DOHH2 (cell line): ENCODE measurements at regions not wholly inside any gene's neighbourhood (a gene's known extent, or its start where the extent isn't known, plus 50 kb on each side); places are given as distances from the start of the nearest gene placed in this dataset.

ENCODE experiments used
- CTCF ChIP-seq: fragments of 200-600 bp; sonication (generic); IDR thresholded peaks from one replicate; pipeline ENCODE4 v1.5.1; 2014; ENCODE audit warnings: antibody characterized with exemption, mild to moderate bottlenecking, low read depth, low read length; ENCODE audit not compliant: poor library complexity, severe bottlenecking
- EZH2phosphoT487 ChIP-seq: fragments of 200-600 bp; sonication (generic); IDR thresholded peaks from 2 replicates; pipeline ENCODE4 v1.6.1; 2017; ENCODE audit warnings: borderline replicate concordance, mild to moderate bottlenecking, antibody characterized with exemption, low read length, moderate library complexity, mixed read lengths

- TF ChIP-seq CTCF (no peak), EZH2phosphoT487 (no peak)
These were observed 77.0 kb upstream of the FAM20C start for GRCh38 chr7:115274-115911.
